ENCODE measurements at regions not wholly inside any gene's neighbourhood (a gene's known extent, or its start where the extent isn't known, plus 50 kb on each side); places are given as distances from the start of the nearest gene placed in this dataset.

DNA sequence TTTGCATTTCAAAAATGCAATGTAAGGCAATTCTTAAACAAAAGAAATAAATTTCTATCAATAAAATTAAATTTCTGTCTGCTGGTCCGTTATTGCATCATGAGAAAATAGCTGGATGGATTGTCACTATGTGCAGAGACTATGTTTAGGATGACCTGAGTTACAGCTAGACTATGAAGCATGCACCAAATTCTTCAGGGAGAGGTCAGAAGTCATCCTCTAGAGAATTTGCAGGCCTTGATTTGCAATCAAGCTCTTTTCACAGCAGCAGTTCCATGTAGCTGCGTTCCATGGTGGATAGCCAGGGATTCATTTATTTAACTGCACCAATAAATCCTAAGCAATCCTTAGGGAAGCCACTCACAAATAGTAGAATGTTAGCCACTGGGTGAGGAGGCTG, 253.7 kb downstream of the MSRB3 start:
- intact Hi-C loops (cut with DNase I): loop anchor here (10.0 kb wide), 1 partner anchor 777 kb away; the partner anchor contains the start of gene GNS
- DNase-seq (ENCODE audit: low spot score in 2 of 2): no peak
- Histone ChIP-seq H3K4me1 (peaks cover 3 to 10% of the 10 kb centered on the region in 2 donors), H3K27ac (no peak overlapping the region), H3K36me3 (no peaks in the 10 kb centered on the region), H3K27me3 (no peaks in the 10 kb centered on the region), H3K4me3 (no peak overlapping the region), H3K9me3 (no peaks in the 10 kb centered on the region)
- TF ChIP-seq, protein P1, sequence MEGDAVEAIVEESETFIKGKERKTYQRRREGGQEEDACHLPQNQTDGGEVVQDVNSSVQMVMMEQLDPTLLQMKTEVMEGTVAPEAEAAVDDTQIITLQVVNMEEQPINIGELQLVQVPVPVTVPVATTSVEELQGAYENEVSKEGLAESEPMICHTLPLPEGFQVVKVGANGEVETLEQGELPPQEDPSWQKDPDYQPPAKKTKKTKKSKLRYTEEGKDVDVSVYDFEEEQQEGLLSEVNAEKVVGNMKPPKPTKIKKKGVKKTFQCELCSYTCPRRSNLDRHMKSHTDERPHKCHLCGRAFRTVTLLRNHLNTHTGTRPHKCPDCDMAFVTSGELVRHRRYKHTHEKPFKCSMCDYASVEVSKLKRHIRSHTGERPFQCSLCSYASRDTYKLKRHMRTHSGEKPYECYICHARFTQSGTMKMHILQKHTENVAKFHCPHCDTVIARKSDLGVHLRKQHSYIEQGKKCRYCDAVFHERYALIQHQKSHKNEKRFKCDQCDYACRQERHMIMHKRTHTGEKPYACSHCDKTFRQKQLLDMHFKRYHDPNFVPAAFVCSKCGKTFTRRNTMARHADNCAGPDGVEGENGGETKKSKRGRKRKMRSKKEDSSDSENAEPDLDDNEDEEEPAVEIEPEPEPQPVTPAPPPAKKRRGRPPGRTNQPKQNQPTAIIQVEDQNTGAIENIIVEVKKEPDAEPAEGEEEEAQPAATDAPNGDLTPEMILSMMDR (IDR thresholded peaks at IDR 0.05): no peak

DNA sequence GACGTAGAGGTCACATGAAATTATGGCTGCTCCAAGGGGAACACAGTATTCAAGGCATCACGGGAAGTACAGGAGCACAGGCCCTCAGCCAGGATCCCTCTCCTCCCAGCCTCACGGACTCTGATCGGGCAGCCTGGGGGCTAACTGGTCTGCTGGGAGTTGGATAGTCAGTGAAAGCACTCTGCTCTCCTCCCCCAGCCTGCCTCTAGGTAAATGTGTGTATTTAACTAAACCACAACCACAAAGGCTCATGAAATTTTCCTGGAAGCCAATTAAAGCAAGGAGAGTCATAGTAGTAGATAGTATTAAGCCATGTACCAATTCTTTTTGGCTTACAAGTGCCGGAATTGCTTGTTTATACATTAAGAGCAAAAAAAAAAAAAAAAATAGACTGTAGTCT, 254.3 kb downstream of the MSRB3 start:
- intact Hi-C loops (cut with DNase I): loop anchor here (10.0 kb wide), 1 partner anchor 778 kb away; the partner anchor contains the start of gene GNS
- no peaks in the 10 kb centered on the region for H3K9me3 ChIP-seq
- H3K4me1 ChIP-seq: peaks cover 3 to 10% of the 10 kb centered on the region in 2 donors
- no peaks in the 10 kb centered on the region for H3K36me3 ChIP-seq
- H3K4me3 ChIP-seq: no peak overlapping the region
- DNase-seq (ENCODE audit: low spot score in 2 of 2): no peak
- TF ChIP-seq, protein P1 (IDR thresholded peaks at IDR 0.05): no peak
- no peak overlapping the region for H3K27ac ChIP-seq
- H3K27me3 ChIP-seq: no peaks in the 10 kb centered on the region

DNA sequence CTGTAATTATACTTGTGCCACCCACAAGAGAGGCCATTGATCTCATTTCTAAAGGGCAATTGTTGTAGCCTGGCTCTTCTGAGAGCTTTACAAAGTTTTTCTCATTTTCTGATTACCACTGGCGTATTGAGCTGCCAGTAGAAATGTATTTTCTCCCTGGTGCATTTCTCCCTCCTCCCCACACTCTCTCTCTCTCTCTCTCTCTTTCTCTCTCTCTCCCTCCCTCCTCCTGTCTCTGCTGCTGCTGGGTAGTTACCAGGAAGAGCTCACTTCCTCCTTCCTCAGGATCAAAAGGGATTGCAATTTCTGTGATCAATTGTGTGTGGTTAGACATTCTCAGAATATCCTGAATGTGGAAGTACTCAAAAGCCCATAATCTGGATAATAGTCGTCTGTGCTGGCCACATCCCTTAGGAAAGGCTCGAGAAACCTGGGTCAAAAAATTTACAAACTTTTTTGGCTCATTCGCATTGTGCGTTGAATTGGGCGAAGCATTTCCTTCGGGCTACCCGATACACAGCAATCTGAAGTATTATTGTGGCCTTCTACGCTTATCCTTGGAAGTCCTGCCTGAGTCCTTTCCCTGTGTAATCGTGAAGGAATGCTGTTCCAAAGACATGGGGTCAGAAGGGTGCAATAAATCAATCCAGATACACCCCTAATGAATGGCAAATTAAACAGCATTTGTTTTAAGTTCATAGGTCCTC, 254.8 kb downstream of the MSRB3 start:
- DNase-seq (ENCODE audit: low spot score in 2 of 2): no peak

DNA sequence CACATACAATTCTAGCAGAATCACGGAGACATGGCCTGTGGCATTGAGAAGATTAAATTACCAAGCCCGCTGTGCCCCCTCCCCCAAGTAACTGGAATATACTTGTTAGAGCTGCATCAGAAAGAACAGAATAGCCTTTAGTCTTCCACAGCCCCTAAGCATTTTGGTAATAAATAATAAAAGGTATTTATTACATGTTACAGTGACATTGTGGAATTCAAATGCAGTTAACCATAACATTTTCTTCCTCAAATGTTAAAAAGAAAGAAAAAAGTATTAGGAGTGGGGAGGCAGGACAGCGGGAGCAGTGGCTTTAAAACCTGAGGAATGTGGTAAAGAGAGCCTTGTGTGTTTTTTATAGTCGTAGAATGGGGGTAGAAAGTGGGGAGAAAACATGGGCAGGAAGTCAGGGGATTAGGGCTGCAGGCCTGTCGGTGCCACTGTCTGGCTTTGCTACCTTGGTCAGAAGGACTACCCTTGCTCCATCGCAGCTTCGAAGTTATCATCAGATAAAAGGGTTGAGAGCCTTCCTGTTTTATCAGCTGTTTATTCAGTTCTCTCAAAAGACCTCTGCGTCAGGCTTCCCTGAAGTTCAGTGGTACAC, 255.9 kb downstream of the MSRB3 start:
- Histone ChIP-seq H3K4me1 (peaks cover 3 to 10% of the 10 kb centered on the region in 2 donors), H3K27me3 (no peaks in the 10 kb centered on the region), H3K27ac (no peak overlapping the region), H3K36me3 (no peaks in the 10 kb centered on the region), H3K4me3 (no peak overlapping the region), H3K9me3 (peaks cover 0 to 3% of the 10 kb centered on the region in 2 donors)
- no peak for DNase-seq (ENCODE audit: low spot score in 2 of 2)
- TF ChIP-seq, protein P1 (IDR thresholded peaks at IDR 0.05): no peak
- intact Hi-C loops (cut with DNase I): loop anchor here (10.0 kb wide), 1 partner anchor 780 kb away; the partner anchor contains the start of gene GNS

More for the DNA sequence above, 254.8 kb downstream of the MSRB3 start:
- no peak overlapping the region for H3K27ac ChIP-seq
- intact Hi-C loops (cut with DNase I): loop anchor here (10.0 kb wide), 1 partner anchor 779 kb away; the partner anchor contains the start of gene GNS
- no peaks in the 10 kb centered on the region for H3K9me3 ChIP-seq
- H3K4me3 ChIP-seq: no peak overlapping the region
- H3K4me1 ChIP-seq: peaks cover 3 to 10% of the 10 kb centered on the region in 2 donors
- TF ChIP-seq, protein P1 (IDR thresholded peaks at IDR 0.05): no peak
- H3K27me3 ChIP-seq: no peaks in the 10 kb centered on the region
- no peaks in the 10 kb centered on the region for H3K36me3 ChIP-seq

DNA sequence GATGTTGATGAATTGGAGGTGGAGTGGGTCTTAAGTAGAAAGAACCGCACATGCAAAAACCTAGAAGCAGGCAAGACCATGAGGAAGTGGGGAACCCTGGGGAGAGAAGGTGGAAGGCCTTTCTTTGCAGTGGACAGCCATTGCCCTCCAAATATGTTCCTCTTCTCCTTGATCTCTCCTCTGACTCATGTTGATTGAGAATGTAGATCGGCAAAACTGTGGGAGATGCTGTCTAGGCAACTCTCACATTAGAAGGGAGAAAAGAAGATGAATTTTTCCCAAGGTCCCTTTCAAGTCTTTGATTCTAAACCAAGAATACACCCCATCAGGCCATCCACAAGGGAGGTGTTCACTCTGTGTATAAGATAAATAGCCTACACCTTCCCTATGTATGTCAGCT, 257.5 kb downstream of the MSRB3 start:
- Histone ChIP-seq H3K4me1 (peaks cover 3 to 10% of the 10 kb centered on the region in 2 donors), H3K4me3 (no peak overlapping the region), H3K9me3 (peaks cover 4 to 19% of the 10 kb centered on the region in 2 donors), H3K36me3 (no peaks in the 10 kb centered on the region), H3K27ac (peak overlapping the region; percentile 71 to 79), H3K27me3 (no peaks in the 10 kb centered on the region)
- intact Hi-C loops (cut with DNase I): loop anchor here (5.0 to 10.0 kb wide), 4 partner anchors 96 to 781 kb away; partner anchors contain the start of gene GNS
- no peak for DNase-seq (ENCODE audit: low spot score in 2 of 2)
- TF ChIP-seq, protein P1 (IDR thresholded peaks at IDR 0.05): no peak
